IPS-20b (cell line): ENCODE measurements at regions not wholly inside any gene's neighbourhood (a gene's known extent, or its start where the extent isn't known, plus 50 kb on each side); places are given as distances from the start of the nearest gene placed in this dataset.

Experiments
- H3K27ac ChIP-seq: one replicate; pipeline ENCODE4 v1.5.1; 2013; ENCODE audit warnings: low read length
- H3K27me3 ChIP-seq: 2 replicates; pipeline ENCODE4 v1.6.1; 2013; ENCODE audit warnings: mild to moderate bottlenecking, low read length, inconsistent platforms; ENCODE audit not compliant: insufficient read depth
- H3K36me3 ChIP-seq: 2 replicates; pipeline ENCODE4 v1.6.1; 2013; ENCODE audit warnings: low read depth, mild to moderate bottlenecking, inconsistent platforms, low read length, moderate library complexity; ENCODE audit not compliant: insufficient read depth
- H3K4me1 ChIP-seq: 2 replicates; pipeline ENCODE4 v1.6.1; 2013; ENCODE audit warnings: mild to moderate bottlenecking, control low read depth, inconsistent platforms, low read length, moderate library complexity; ENCODE audit not compliant: insufficient read depth
- H3K4me3 ChIP-seq: 2 replicates; pipeline ENCODE4 v1.5.1; 2013; ENCODE audit warnings: mild to moderate bottlenecking, low read length, inconsistent platforms
- H3K9ac ChIP-seq: 2 replicates; pipeline ENCODE4 v1.6.1; 2013; ENCODE audit warnings: low read depth, mild to moderate bottlenecking, inconsistent platforms, low read length, moderate library complexity
- H3K9me3 ChIP-seq: 2 replicates; pipeline ENCODE4 v1.6.1; 2013; ENCODE audit warnings: mild to moderate bottlenecking, low read depth, low read length, inconsistent platforms; ENCODE audit not compliant: insufficient read depth

GRCh38 chr2:16368951-16369350, 296.7 kb downstream of the CYRIA start:
- Histone ChIP-seq H3K36me3 (no peaks in the 10 kb centered on the region), H3K9me3 (no peaks in the 10 kb centered on the region), H3K9ac (no peak overlapping the region), H3K27me3 (no peaks in the 10 kb centered on the region), H3K4me3 (no peak overlapping the region), H3K4me1 (no peaks in the 10 kb centered on the region), H3K27ac (no peak overlapping the region)

GRCh38 chr2:16368328-16368727, 297.3 kb downstream of the CYRIA start:
- H3K27me3 ChIP-seq, result no peaks in the 10 kb centered on the region
- H3K9me3 ChIP-seq, result no peaks in the 10 kb centered on the region

GRCh38 chr2:16365366-16365765, 300.3 kb downstream of the CYRIA start:
- Histone ChIP-seq H3K4me1 (no peaks in the 10 kb centered on the region), H3K36me3 (no peaks in the 10 kb centered on the region), H3K9ac (no peak overlapping the region), H3K27me3 (no peaks in the 10 kb centered on the region), H3K4me3 (no peak overlapping the region), H3K27ac (no peak overlapping the region), H3K9me3 (no peaks in the 10 kb centered on the region)

More at GRCh38 chr2:16368328-16368727, 297.3 kb downstream of the CYRIA start:
- Histone ChIP-seq H3K27ac (no peak overlapping the region), H3K4me1 (no peaks in the 10 kb centered on the region), H3K4me3 (no peak overlapping the region), H3K36me3 (no peaks in the 10 kb centered on the region), H3K9ac (no peak overlapping the region)

- no peaks in the 10 kb centered on the region for H3K27me3 ChIP-seq
- H3K36me3 ChIP-seq, result no peaks in the 10 kb centered on the region
- H3K9me3 ChIP-seq, result no peaks in the 10 kb centered on the region
- no peak overlapping the region for H3K9ac ChIP-seq
- H3K27ac ChIP-seq, result no peak overlapping the region
- no peak overlapping the region for H3K4me3 ChIP-seq
- no peaks in the 10 kb centered on the region for H3K4me1 ChIP-seq
Observed at GRCh38 chr2:16363581-16363980, 302.1 kb downstream of the CYRIA start.

- no peak overlapping the region for H3K27ac ChIP-seq
- no peaks in the 10 kb centered on the region for H3K27me3 ChIP-seq
- no peaks in the 10 kb centered on the region for H3K4me1 ChIP-seq
- no peaks in the 10 kb centered on the region for H3K9me3 ChIP-seq
- no peak overlapping the region for H3K4me3 ChIP-seq
- H3K9ac ChIP-seq, result no peak overlapping the region
- H3K36me3 ChIP-seq, result no peaks in the 10 kb centered on the region
Observed at GRCh38 chr2:16362611-16363010, 303.0 kb downstream of the CYRIA start.

DNA sequence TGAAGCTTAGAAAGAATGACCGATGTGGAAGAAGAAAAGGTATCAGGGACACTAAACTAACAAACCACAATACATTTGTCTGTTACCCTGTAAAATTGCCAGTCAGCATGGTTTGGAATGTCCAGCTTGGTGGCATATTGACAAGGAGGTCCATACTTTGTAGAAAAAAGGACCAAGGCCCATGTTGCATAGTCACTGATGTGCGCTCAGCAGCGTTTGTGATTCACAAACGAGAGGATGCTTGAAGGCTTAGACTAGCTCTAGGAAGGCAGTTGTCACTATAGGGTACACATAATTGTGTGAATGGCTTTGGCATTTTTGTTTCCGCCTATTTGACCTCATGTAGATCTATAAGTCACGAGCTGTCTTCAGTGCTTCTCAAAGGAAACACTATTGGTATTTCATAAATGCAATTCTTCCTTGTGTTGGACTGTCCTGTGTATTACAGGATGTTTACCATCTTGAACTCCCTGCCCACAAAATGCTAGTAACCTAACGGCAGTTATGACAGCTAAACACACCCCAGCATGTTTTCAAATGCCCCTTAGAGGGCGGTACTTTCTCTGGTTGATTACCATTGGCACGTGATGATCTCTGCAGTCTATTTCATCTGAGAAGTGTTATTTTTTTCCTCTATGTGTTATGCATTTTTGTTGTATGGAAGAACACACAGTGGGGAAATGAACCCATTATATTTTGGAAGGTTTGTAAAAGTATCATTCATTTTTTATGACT, 304.2 kb downstream of the CYRIA start:
- Histone ChIP-seq H3K9ac (no peak overlapping the region), H3K9me3 (peaks cover 5% of the 10 kb centered on the region), H3K27me3 (no peaks in the 10 kb centered on the region), H3K4me1 (no peaks in the 10 kb centered on the region), H3K4me3 (no peak overlapping the region), H3K36me3 (no peaks in the 10 kb centered on the region), H3K27ac (no peak overlapping the region)

DNA sequence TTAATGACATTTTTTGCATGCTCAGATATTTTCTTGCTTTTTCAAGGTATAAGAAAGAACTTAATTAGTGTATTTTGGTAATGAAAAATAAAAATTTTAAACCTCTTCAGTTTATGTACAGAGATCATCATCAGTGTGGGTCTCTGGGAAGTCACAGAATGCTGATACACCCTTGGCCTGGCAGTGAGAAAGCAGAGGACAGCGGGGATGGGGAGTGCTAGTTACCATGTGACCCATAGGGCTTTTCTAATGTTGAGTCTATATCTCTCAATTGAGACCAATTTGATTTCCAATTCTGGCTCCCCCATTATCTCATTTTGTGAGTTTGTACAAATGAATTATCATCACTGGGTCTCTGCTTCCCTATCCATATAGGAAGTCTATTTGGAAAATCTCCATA, 305.7 kb downstream of the CYRIA start:
- Histone ChIP-seq H3K4me3 (no peak overlapping the region), H3K27ac (no peak overlapping the region), H3K9ac (no peak overlapping the region), H3K9me3 (peaks cover 5% of the 10 kb centered on the region), H3K36me3 (no peaks in the 10 kb centered on the region), H3K27me3 (no peaks in the 10 kb centered on the region), H3K4me1 (no peaks in the 10 kb centered on the region)

DNA sequence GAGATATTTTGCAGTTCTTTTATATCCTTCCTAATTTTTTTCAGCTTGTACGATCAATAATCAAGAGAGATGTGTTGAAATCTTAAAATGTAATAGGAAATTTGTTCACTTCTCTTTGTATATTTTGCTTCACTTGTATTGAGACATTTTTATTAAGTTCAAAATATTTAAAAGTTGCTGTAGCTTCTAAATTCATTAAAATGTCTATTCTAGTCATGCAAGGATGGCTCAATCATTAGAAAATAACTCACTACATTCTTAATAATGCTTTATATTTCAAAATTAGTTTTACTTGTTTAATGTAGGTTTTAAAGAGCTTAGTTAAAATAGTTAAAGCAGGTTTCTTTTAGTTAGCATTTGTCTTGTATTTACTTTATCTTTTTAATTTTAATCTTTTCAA, 308.4 kb downstream of the CYRIA start:
- no peaks in the 10 kb centered on the region for H3K4me1 ChIP-seq
- no peaks in the 10 kb centered on the region for H3K27me3 ChIP-seq
- H3K27ac ChIP-seq, result no peak overlapping the region
- no peaks in the 10 kb centered on the region for H3K36me3 ChIP-seq
- no peak overlapping the region for H3K9ac ChIP-seq
- H3K9me3 ChIP-seq, result peaks cover 5% of the 10 kb centered on the region
- H3K4me3 ChIP-seq, result no peak overlapping the region

GRCh38 chr2:16351541-16351940, 314.1 kb downstream of the CYRIA start:
- no peak overlapping the region for H3K4me3 ChIP-seq
- H3K27ac ChIP-seq, result no peak overlapping the region
- H3K9ac ChIP-seq, result no peak overlapping the region
- H3K27me3 ChIP-seq, result no peaks in the 10 kb centered on the region
- peaks cover 20% of the 10 kb centered on the region for H3K9me3 ChIP-seq
- H3K4me1 ChIP-seq, result no peaks in the 10 kb centered on the region
- H3K36me3 ChIP-seq, result no peaks in the 10 kb centered on the region

- Histone ChIP-seq H3K4me1 (no peaks in the 10 kb centered on the region), H3K27ac (no peak overlapping the region), H3K9ac (no peak overlapping the region), H3K27me3 (no peaks in the 10 kb centered on the region), H3K9me3 (peaks cover 20% of the 10 kb centered on the region), H3K36me3 (no peaks in the 10 kb centered on the region), H3K4me3 (no peak overlapping the region)
Observed at GRCh38 chr2:16351137-16351536, 314.5 kb downstream of the CYRIA start.

DNA sequence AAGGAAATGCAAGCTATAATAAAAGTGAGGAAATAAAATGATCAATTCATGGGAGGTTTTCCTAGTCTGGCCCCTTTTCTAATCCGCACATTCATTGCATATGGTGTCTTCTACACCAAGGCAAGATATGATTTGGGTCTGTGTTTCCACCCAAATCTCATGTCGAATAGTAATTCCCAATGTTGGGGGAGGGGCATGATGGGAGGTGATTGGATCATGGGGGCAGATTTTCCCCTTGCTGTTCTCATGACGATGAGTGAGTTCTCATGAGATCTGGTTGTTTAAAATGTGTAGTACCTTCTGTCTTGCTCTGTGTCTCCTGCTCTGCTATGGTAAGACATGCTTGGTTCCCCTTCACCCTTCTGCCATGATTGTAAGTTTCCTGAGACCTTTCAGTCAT, 315.4 kb downstream of the CYRIA start:
- peaks cover 20% of the 10 kb centered on the region for H3K9me3 ChIP-seq
- H3K27me3 ChIP-seq, result no peaks in the 10 kb centered on the region
- no peaks in the 10 kb centered on the region for H3K36me3 ChIP-seq

DNA sequence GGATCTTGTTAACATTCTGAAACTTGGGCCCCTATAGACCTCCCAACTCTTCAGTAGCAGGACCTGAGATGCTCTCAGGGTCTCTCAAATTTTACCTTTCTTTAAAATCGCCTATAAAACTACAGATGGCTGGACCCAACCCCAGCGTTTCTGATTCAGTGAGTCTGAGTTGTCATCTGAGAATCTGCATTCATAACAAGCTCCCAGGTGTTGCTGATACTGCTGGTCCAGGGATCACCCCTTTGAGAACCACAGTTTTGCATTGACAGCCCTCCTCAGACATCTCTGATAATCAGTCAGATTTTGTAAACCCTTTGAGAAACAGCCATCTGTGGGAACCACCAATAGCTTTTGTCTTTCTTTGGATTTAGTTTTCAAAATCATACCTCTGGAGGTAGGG, 315.8 kb downstream of the CYRIA start:
- H3K4me1 ChIP-seq, result no peaks in the 10 kb centered on the region
- no peak overlapping the region for H3K27ac ChIP-seq
- no peaks in the 10 kb centered on the region for H3K36me3 ChIP-seq
- no peaks in the 10 kb centered on the region for H3K27me3 ChIP-seq
- H3K4me3 ChIP-seq, result no peak overlapping the region
- no peak overlapping the region for H3K9ac ChIP-seq
- peaks cover 20% of the 10 kb centered on the region for H3K9me3 ChIP-seq

More for the DNA sequence above, 315.4 kb downstream of the CYRIA start:
- H3K9ac ChIP-seq, result no peak overlapping the region
- no peaks in the 10 kb centered on the region for H3K4me1 ChIP-seq
- H3K4me3 ChIP-seq, result no peak overlapping the region
- no peak overlapping the region for H3K27ac ChIP-seq
